Effector memory CD8-positive, alpha-beta T cell (primary cell): ENCODE measurements at regions not wholly inside any gene's neighbourhood (a gene's known extent, or its start where the extent isn't known, plus 50 kb on each side); places are given as distances from the start of the nearest gene placed in this dataset.

Experiments
- ATAC-seq: fragments of 150-1000 bp; cut with Tn5 transposase; replicated peaks from 2 replicates; pipeline ENCODE4 v1.10.0; 2021; ENCODE audit warnings: mild to moderate bottlenecking, moderate library complexity
- DNase-seq, 3 experiments: peaks; one replicate each; pipeline ENCODE4 v3.0.0; 2021
- H3K27ac Mint-ChIP-seq, 2 donors: one replicate each; pipeline ENCODE4 v1.8.0; 2022; ENCODE audit warnings: mild to moderate bottlenecking in 2 of 2, mixed read lengths in 2 of 2, moderate library complexity in 2 of 2
- H3K27me3 Mint-ChIP-seq, 2 donors: one replicate each; pipeline ENCODE4 v1.8.0; 2022; ENCODE audit warnings: mixed read lengths in 2 of 2
- H3K36me3 Mint-ChIP-seq: one replicate; pipeline ENCODE4 v1.8.0; 2022; ENCODE audit warnings: mild to moderate bottlenecking, moderate library complexity, mixed read lengths; ENCODE audit not compliant: insufficient read depth
- H3K4me1 Mint-ChIP-seq, 2 donors: one replicate each; pipeline ENCODE4 v1.8.0; 2022; ENCODE audit warnings: low read depth in 2 of 2, mixed read lengths in 2 of 2
- H3K4me3 Mint-ChIP-seq, 2 donors: one replicate each; pipeline ENCODE4 v1.8.0; 2022; ENCODE audit warnings: mild to moderate bottlenecking in 2 of 2, mixed read lengths in 2 of 2, moderate library complexity in 2 of 2
- H3K9me3 Mint-ChIP-seq, 2 donors: one replicate each; pipeline ENCODE4 v1.8.0; 2022; ENCODE audit warnings: mixed read lengths in 2 of 2

DNA sequence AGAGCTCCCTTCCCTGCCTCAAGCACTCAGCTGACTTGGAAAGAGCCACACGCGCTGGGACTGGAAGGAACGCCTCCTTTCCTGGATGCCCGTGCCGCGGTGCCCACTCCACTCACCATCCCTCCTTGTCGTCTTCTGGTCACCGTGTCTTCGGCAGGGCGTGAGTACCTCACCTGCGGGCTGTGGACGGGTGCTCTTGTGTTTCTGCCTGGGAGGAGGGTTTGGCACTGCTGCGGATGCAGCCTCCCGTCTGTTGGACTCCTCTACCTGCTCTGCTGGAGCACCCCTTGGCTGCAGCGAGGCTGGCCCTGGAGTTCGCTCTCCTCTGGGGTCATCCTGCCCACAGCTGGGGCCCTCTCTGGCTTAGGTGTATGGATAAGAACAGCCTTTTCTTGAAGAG lies 612.7 kb downstream of the BRD1 start:
- ATAC-seq: no peak
- no peaks in the 10 kb centered on the region for H3K36me3 Mint-ChIP-seq
- peaks cover 50 to 78% of the 10 kb centered on the region in 2 donors for H3K27me3 Mint-ChIP-seq

DNA sequence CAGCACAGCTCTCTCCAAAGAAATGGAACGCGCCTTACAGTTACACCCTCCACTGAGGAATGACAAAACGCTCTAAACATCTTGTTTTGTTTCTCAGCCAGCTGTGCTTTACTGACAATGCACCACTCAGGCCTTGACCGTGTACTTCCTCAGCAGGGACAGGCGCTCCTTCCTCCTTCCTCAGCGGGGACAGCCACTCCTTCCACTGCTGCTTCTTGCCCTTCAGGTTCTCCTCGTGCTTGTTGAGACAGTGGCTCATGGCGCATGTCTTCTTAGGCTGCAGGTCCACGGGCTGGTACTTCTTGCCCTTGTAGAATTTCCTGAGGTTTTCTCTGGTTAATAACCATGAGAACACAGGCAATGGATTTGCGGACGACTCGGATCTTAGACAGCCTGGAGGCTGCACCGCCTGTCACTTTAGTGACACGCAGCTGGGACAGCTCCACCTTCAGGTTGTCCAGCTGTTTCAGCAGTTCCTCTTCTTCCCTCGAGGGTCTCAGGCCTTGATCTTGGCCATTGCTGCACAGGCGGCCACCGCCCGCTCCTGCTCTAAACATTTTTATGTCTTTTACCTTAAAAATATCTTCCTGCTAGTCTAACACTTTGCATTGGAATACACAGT lies 613.8 kb downstream of the BRD1 start:
- DNase-seq (no peak), ATAC-seq (no peak)
- no peaks in the 10 kb centered on the region for H3K4me1 Mint-ChIP-seq
- H3K4me3 Mint-ChIP-seq: no peak overlapping the region
- H3K9me3 Mint-ChIP-seq: peaks cover 1 to 11% of the 10 kb centered on the region in 2 donors
- no peaks in the 10 kb centered on the region for H3K36me3 Mint-ChIP-seq
- H3K27ac Mint-ChIP-seq: no peak overlapping the region
- H3K27me3 Mint-ChIP-seq: peaks cover 41 to 79% of the 10 kb centered on the region in 2 donors

More for the DNA sequence above, 612.7 kb downstream of the BRD1 start:
- Mint-ChIP-seq H3K4me3 (no peak overlapping the region), H3K4me1 (no peaks in the 10 kb centered on the region), H3K9me3 (peaks cover 1 to 11% of the 10 kb centered on the region in 2 donors), H3K27ac (no peak overlapping the region)
- DNase-seq: no peak

DNA sequence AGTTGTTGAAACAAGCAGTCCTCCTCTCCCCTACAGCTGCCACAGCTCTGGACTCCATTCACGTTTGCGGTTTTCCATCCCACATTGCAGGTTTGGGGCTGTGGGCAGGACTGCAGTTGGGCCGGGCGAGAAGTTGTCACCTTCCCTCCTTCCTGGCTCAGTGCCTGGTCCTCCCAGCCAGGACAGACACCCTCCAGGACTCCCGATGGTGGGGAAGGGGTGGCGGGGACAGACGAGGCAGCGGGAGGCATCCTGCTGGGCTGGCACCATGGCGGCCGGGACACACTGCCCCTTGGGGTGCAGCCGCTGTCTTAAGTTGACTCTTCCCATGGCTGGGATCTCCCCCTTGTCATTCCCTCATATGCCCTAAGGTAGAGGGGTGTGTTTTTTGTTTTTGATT lies 615.2 kb downstream of the BRD1 start:
- no peak overlapping the region for H3K27ac Mint-ChIP-seq
- H3K36me3 Mint-ChIP-seq: no peaks in the 10 kb centered on the region
- ATAC-seq (no peak), DNase-seq (no peak)
- no peak overlapping the region for H3K4me3 Mint-ChIP-seq
- no peaks in the 10 kb centered on the region for H3K4me1 Mint-ChIP-seq
- H3K27me3 Mint-ChIP-seq: peaks cover 29 to 65% of the 10 kb centered on the region in 2 donors
- H3K9me3 Mint-ChIP-seq: peaks cover under 1 to 1% of the 10 kb centered on the region in 2 donors

- ATAC-seq (no peak), DNase-seq (no peak)
- Mint-ChIP-seq H3K36me3 (no peaks in the 10 kb centered on the region), H3K27me3 (peaks cover 29 to 60% of the 10 kb centered on the region in 2 donors), H3K27ac (no peak overlapping the region), H3K9me3 (peaks cover 0 to 1% of the 10 kb centered on the region in 2 donors), H3K4me3 (no peak overlapping the region), H3K4me1 (no peaks in the 10 kb centered on the region)
Measured at GRCh38 chr22:49212002-49212401, 615.7 kb downstream of the BRD1 start.

- no peak overlapping the region for H3K4me3 Mint-ChIP-seq
Measured at GRCh38 chr22:49211176-49211575, 616.5 kb downstream of the BRD1 start.

GRCh38 chr22:49210606-49211005 lies 617.1 kb downstream of the BRD1 start:
- Mint-ChIP-seq H3K4me3 (no peak overlapping the region), H3K9me3 (peaks cover 0 to 1% of the 10 kb centered on the region in 2 donors), H3K27ac (no peak overlapping the region), H3K4me1 (no peaks in the 10 kb centered on the region), H3K36me3 (no peaks in the 10 kb centered on the region), H3K27me3 (peaks cover 23 to 60% of the 10 kb centered on the region in 2 donors)
- ATAC-seq: no peak
- DNase-seq: no peak

More at GRCh38 chr22:49211176-49211575, 616.5 kb downstream of the BRD1 start:
- Mint-ChIP-seq H3K36me3 (no peaks in the 10 kb centered on the region), H3K9me3 (peaks cover 0 to 1% of the 10 kb centered on the region in 2 donors), H3K27ac (no peak overlapping the region), H3K4me1 (no peaks in the 10 kb centered on the region), H3K27me3 (peaks cover 28 to 60% of the 10 kb centered on the region in 2 donors)
- ATAC-seq: no peak
- DNase-seq: no peak

DNA sequence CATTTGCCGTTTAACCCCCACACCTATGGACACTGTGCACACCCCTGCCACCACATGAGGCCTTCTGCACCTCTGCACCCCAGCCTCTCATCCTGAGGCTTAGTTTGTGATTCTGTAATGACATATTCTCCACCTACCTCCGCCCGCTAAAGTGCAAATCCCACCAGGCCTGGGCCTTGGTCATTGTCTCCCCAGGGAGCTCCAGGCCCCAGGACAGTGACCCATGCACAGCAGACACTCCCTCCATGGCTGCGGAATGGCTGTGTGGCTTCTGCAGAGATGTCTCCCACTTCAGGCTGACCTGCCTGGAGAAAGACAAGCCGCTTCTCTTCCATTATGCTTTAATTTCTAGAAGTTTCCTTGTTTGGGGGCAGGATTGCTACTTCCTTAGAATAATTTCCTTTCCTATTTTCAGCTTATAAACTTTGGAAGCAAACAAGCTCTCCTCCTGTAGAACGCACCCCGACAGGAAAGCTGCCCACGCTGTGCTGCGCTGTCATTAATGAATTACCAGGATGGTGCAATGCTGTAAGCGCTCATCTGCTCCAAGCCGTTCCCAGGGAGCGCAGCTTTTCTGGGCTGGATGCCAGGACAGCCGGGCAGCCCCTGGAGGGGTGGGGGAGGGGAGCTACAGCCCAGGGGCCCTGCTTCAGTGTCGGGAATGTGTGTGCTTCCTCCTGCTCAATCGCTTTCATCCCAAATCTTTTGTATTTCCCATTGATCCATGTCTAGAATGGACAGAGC lies 618.0 kb downstream of the BRD1 start:
- Mint-ChIP-seq H3K4me3 (no peak overlapping the region), H3K4me1 (no peaks in the 10 kb centered on the region), H3K9me3 (no peaks in the 10 kb centered on the region), H3K27me3 (peaks cover 15 to 60% of the 10 kb centered on the region in 2 donors), H3K36me3 (no peaks in the 10 kb centered on the region), H3K27ac (no peak overlapping the region)
- no peak for ATAC-seq
- DNase-seq: no peak

DNA sequence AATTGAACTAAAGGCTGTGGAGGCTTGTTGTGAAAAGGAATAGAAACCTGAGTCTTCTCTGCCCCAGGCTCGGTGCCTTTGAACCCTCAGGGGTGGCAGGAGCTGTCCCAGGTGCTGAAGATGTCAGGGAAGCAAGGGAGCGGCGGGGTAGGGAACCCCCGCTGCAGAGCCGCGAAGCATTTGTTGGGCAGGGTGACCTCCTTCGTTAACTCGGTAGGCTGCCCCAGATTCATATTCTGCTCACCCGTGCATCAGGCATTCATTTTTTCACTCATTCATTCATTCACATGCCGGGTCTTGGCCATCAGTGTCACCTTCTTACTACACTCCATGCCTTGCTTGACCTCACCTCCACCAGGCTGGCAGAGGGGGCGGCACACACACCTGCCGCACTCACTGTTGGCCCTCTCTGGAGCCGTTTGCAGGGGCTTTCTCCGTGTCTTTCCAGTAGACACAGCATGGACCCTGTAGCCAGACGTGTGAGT lies 618.9 kb downstream of the BRD1 start:
- Mint-ChIP-seq H3K36me3 (no peaks in the 10 kb centered on the region), H3K27ac (no peak overlapping the region), H3K9me3 (no peaks in the 10 kb centered on the region), H3K4me1 (no peaks in the 10 kb centered on the region), H3K4me3 (no peak overlapping the region), H3K27me3 (peaks cover 11 to 58% of the 10 kb centered on the region in 2 donors)
- no peak for ATAC-seq
- DNase-seq: no peak

DNA sequence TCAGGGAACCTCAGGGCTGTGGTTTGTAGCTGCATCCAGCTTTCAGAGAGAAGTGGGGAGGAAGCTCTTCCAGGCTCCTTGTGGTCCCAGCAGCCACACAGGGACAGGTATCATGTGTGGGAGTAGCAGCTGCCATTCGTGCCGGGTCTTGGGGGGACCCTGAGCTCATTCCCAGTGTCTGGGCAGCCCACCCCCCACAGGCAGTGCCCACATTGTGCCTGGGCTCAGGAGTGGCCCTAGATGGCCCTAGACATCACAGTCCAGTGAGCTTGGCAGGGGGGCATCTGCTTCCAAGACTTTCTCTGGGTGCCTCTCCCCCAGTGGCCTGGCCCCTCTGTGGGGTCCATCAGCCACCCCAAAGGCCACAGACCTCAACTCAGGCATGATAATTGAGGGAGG lies 619.7 kb downstream of the BRD1 start:
- no peak overlapping the region for H3K27ac Mint-ChIP-seq

DNA sequence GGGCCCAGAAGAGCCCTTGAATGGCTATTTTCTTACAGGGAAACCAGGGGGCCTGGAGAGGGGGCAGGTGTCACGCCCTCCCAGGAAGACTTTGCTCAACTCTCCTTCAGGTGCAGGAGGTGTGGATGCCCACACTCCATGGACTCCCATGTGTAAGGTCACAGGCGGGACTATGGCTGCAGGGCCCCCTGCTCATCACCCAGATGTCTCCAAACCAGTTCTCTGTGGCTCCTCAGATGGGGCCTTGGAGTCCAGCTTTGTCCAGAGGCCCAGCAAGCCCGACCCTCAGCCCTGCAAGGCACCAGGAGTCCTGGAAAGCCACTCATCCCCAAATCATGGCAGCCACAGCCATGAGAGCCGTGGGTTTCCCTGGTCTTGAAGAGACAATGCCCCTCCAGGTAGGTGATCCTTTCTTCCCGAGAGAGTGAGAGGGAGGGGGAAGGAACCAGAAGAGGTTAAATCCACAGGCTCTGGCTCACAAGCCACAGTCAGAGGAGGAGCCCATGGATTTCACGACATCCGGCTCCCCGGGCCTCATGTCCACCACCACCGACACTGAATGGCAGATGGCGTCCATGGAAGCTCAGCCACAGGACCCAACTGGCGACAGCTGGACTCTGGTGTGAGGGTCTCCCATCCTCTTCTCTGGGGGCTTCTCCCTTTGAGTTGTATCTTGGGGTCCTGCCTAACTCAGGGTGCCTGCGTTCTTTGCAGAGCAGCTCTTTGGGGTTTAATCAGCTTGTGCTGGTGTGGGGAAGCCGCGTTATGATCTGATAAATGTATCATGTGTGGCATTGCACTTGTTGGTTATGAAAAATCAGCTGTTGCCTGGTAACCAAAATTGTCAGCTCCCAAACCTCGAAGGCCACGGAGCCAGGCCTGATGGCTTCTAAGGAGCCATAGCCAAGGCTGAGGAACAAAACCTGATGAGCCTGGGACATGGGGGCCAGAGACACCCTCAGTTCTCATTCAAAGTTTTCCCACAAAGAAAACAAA lies 620.4 kb downstream of the BRD1 start:
- Mint-ChIP-seq H3K27me3 (peaks cover 13 to 54% of the 10 kb centered on the region in 2 donors), H3K9me3 (no peaks in the 10 kb centered on the region), H3K4me3 (no peak overlapping the region), H3K27ac (no peak overlapping the region), H3K36me3 (no peaks in the 10 kb centered on the region), H3K4me1 (no peaks in the 10 kb centered on the region)
- DNase-seq (no peak), ATAC-seq (no peak)

More for the DNA sequence above, 619.7 kb downstream of the BRD1 start:
- DNase-seq: no peak
- no peak overlapping the region for H3K4me3 Mint-ChIP-seq
- ATAC-seq: no peak
- H3K4me1 Mint-ChIP-seq: no peaks in the 10 kb centered on the region
- H3K36me3 Mint-ChIP-seq: no peaks in the 10 kb centered on the region
- H3K27me3 Mint-ChIP-seq: peaks cover 13 to 58% of the 10 kb centered on the region in 2 donors
- no peaks in the 10 kb centered on the region for H3K9me3 Mint-ChIP-seq

DNA sequence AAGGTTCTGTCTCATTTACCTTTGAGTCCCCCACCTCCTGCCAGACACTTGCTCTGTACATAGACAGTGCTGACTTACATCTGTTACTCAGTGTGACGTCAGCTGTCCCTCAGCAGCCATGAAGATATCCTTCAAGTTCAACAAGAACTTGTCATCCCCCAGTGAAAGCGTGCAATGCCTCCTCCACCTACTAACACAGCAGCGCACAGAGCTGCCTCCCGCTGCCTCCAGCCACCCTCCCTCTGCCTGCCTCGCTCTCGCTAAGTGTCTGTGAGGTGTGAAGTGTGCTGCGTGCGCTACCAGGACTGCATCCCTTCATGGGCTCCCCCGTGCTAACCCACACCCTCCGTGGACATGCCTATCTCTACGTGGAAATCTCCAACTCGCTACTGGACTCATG lies 621.4 kb downstream of the BRD1 start:
- DNase-seq: no peak
- ATAC-seq: no peak
- H3K27ac Mint-ChIP-seq: no peak overlapping the region
- no peaks in the 10 kb centered on the region for H3K4me1 Mint-ChIP-seq
- no peak overlapping the region for H3K4me3 Mint-ChIP-seq
- peaks cover 13 to 57% of the 10 kb centered on the region in 2 donors for H3K27me3 Mint-ChIP-seq
- H3K9me3 Mint-ChIP-seq: no peaks in the 10 kb centered on the region
- no peaks in the 10 kb centered on the region for H3K36me3 Mint-ChIP-seq

GRCh38 chr22:49205483-49205800 lies 622.2 kb downstream of the BRD1 start:
- peaks cover 13 to 55% of the 10 kb centered on the region in 2 donors for H3K27me3 Mint-ChIP-seq
- no peak for ATAC-seq
- H3K4me1 Mint-ChIP-seq: no peaks in the 10 kb centered on the region
- no peak overlapping the region for H3K27ac Mint-ChIP-seq
- no peak overlapping the region for H3K4me3 Mint-ChIP-seq
- no peak for DNase-seq
- no peaks in the 10 kb centered on the region for H3K36me3 Mint-ChIP-seq
- H3K9me3 Mint-ChIP-seq: no peaks in the 10 kb centered on the region
